B cell (primary cell): ENCODE measurements at regions not wholly inside any gene's neighbourhood (a gene's known extent, or its start where the extent isn't known, plus 50 kb on each side); places are given as distances from the start of the nearest gene placed in this dataset.

Source experiments
- ATAC-seq: fragments of 200-7000 bp; cut with Tn5 transposase; one replicate; pipeline ENCODE4 v1.10.0; 2021; ENCODE audit warnings: low read depth, mild to moderate bottlenecking, moderate number of reproducible peaks, moderate library complexity
- CTCF ChIA-PET: fragments of 350-600 bp; sonication (Branson Sonifier 250); formaldehyde crosslinking; loops from one replicate; lab custom pipeline; 2021; ENCODE audit warnings: antibody characterized with exemption, inconsistent platforms; lab: Charles Lee
- POLR2A ChIA-PET: fragments of 350-600 bp; sonication (Branson Sonifier 250); formaldehyde crosslinking; loops from one replicate; lab custom pipeline; 2021; ENCODE audit warnings: antibody characterized with exemption; lab: Charles Lee
- DNase-seq: peaks from one replicate; pipeline ENCODE4 v3.0.0; 2013
- H2AFZ ChIP-seq: 2 replicates; pipeline ENCODE4 v1.6.1; 2012; ENCODE audit warnings: mild to moderate bottlenecking, low read depth, low read length; ENCODE audit not compliant: insufficient read depth, poor library complexity, severe bottlenecking
- H3K27ac ChIP-seq, 2 donors: 1 replicate in 1 of 2; 2 replicates in 1 of 2; pipeline ENCODE4 v1.5.1; 2012 to 2013; ENCODE audit warnings: low read length in 2 of 2, mild to moderate bottlenecking in 2 of 2, moderate library complexity in 1 of 2
- H3K27me3 ChIP-seq, 4 experiments: fragments of 200-600 bp in 1 of 4; sonication (generic) in 1 of 4; replicated peaks in 1 of 4; 1 replicate in 2 of 4; 2 replicates in 2 of 4; pipeline versions ENCODE4 v1.6.1 to v1.7.0; 2013 to 2016; ENCODE audit warnings: low read length in 3 of 4, mild to moderate bottlenecking in 2 of 4, mixed read lengths in 1 of 4, moderate library complexity in 1 of 4; ENCODE audit not compliant: insufficient read depth in 4 of 4, control insufficient read depth in 3 of 4; ENCODE audit errors: control extremely low read depth in 1 of 4
- H3K36me3 ChIP-seq, 2 experiments: replicated peaks in 1 of 2; 1 replicate in 1 of 2; 2 replicates in 1 of 2; pipeline versions ENCODE4 v1.6.1 to v1.7.1; 2013; ENCODE audit warnings: low read length in 1 of 2; ENCODE audit not compliant: insufficient read depth in 2 of 2, control insufficient read depth in 1 of 2; ENCODE audit errors: control extremely low read depth in 1 of 2, extremely low read depth in 1 of 2
- H3K4me1 ChIP-seq, 2 donors: fragments of 200-600 bp in 1 of 2; sonication (generic) in 1 of 2; 1 replicate in 1 of 2; 2 replicates in 1 of 2; pipeline versions ENCODE4 v1.5.1 to v1.6.1; 2013 to 2017; ENCODE audit warnings: low read length in 2 of 2; ENCODE audit not compliant: control insufficient read depth in 2 of 2, insufficient read depth in 2 of 2
- H3K4me2 ChIP-seq: replicated peaks from 2 replicates; pipeline ENCODE3; 2012; ENCODE audit warnings: mild to moderate bottlenecking, low read depth, low read length; ENCODE audit not compliant: poor library complexity, severe bottlenecking
- H3K4me3 ChIP-seq, 5 experiments: fragments of 200-600 bp in 1 of 5; sonication (generic) in 1 of 5; 1 replicate in 3 of 5; 2 replicates in 2 of 5; pipeline versions ENCODE4 v1.5.1 to v1.7.0; 2011 to 2016; ENCODE audit warnings: low read length in 4 of 5, mild to moderate bottlenecking in 4 of 5, low read depth in 2 of 5, control low read depth in 1 of 5, moderate library complexity in 1 of 5; ENCODE audit not compliant: insufficient read depth in 1 of 5; ENCODE audit errors: control extremely low read depth in 1 of 5, extremely low read depth in 1 of 5
- H3K79me2 ChIP-seq: fragments of 200-600 bp; sonication (generic); one replicate; pipeline ENCODE4 v1.6.0; 2016; ENCODE audit warnings: low read length; ENCODE audit not compliant: control insufficient read depth, insufficient read depth
- H3K9ac ChIP-seq: fragments of 200-600 bp; sonication (generic); 2 replicates; pipeline ENCODE4 v1.6.1; 2017; ENCODE audit warnings: mild to moderate bottlenecking, low read length, moderate library complexity
- H3K9me3 ChIP-seq, 3 donors: one replicate each; pipeline versions ENCODE4 v1.6.1 to v1.7.1; 2013; ENCODE audit warnings: low read length in 2 of 3; ENCODE audit not compliant: control insufficient read depth in 2 of 3, insufficient read depth in 1 of 3; ENCODE audit errors: control extremely low read depth in 1 of 3
- H4K20me1 ChIP-seq: 2 replicates; pipeline ENCODE4 v1.6.0; 2012; ENCODE audit warnings: mild to moderate bottlenecking, low read length; ENCODE audit not compliant: insufficient read depth, control insufficient read depth, poor library complexity, severe bottlenecking
- H3K27ac Mint-ChIP-seq: one replicate; pipeline ENCODE4 v1.8.0; 2021; ENCODE audit warnings: mixed read lengths
- H3K27me3 Mint-ChIP-seq: one replicate; pipeline ENCODE4 v1.8.0; 2021; ENCODE audit warnings: mixed read lengths
- H3K4me1 Mint-ChIP-seq: one replicate; pipeline ENCODE4 v1.8.0; 2021; ENCODE audit warnings: mixed read lengths
- H3K4me3 Mint-ChIP-seq: one replicate; pipeline ENCODE4 v1.8.0; 2021; ENCODE audit warnings: mixed read lengths
- H3K9me3 Mint-ChIP-seq: one replicate; pipeline ENCODE4 v1.8.0; 2022; ENCODE audit warnings: mixed read lengths; ENCODE audit not compliant: insufficient read depth
- EZH2 ChIP-seq: IDR thresholded peaks from 2 replicates; pipeline ENCODE4 v1.6.1; 2012; ENCODE audit warnings: borderline replicate concordance, low read depth, mild to moderate bottlenecking, moderate library complexity, low read length; ENCODE audit not compliant: insufficient read depth, poor library complexity, severe bottlenecking
- WGBS: methylation state at CpG from one replicate; pipeline ENCODE4 v1.1.5; 2013; ENCODE audit warnings: missing lambda C conversion rate; ENCODE audit not compliant: insufficient coverage; 5-methylcytosine and 5-hydroxymethylcytosine counted together
- intact Hi-C: fragments of 100-400 bp; cut with micrococcal nuclease; formaldehyde crosslinking; loops from one replicate; pipeline ENCODE4 v1.10.0; 2022
- TF ChIP-seq, protein P1 (sequence below): fragments of 200-600 bp; IDR thresholded peaks from one replicate; pipeline ENCODE4 v1.8.0; 2022; ENCODE audit warnings: antibody characterized with exemption, mild to moderate bottlenecking

- ChIA-PET CTCF (no interaction called here), POLR2A (no interaction called here)
- intact Hi-C loops = no loop called here
- Histone ChIP-seq H3K9me3 (no peaks in the 10 kb centered on the region), H3K27ac (no peak overlapping the region), H3K4me1 (no peaks in the 10 kb centered on the region), H3K9ac (no peak overlapping the region), H4K20me1 (no peaks in the 10 kb centered on the region), H3K36me3 (no peaks in the 10 kb centered on the region), H3K79me2 (no peaks in the 10 kb centered on the region), H3K27me3 (no peaks in the 10 kb centered on the region), H2AFZ (no peak overlapping the region), H3K4me3 (no peak overlapping the region), H3K4me2 (no peak overlapping the region)
- DNase-seq (no peak), ATAC-seq (no peak)
- TF ChIP-seq, protein P1, sequence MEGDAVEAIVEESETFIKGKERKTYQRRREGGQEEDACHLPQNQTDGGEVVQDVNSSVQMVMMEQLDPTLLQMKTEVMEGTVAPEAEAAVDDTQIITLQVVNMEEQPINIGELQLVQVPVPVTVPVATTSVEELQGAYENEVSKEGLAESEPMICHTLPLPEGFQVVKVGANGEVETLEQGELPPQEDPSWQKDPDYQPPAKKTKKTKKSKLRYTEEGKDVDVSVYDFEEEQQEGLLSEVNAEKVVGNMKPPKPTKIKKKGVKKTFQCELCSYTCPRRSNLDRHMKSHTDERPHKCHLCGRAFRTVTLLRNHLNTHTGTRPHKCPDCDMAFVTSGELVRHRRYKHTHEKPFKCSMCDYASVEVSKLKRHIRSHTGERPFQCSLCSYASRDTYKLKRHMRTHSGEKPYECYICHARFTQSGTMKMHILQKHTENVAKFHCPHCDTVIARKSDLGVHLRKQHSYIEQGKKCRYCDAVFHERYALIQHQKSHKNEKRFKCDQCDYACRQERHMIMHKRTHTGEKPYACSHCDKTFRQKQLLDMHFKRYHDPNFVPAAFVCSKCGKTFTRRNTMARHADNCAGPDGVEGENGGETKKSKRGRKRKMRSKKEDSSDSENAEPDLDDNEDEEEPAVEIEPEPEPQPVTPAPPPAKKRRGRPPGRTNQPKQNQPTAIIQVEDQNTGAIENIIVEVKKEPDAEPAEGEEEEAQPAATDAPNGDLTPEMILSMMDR = no peak
- no peak for TF ChIP-seq EZH2
- Mint-ChIP-seq H3K4me3 (no peak overlapping the region), H3K9me3 (no peaks in the 10 kb centered on the region), H3K27me3 (no peaks in the 10 kb centered on the region), H3K4me1 (no peaks in the 10 kb centered on the region), H3K27ac (no peak overlapping the region)
- WGBS = no CpG with 5 or more reads among the region's 3 CpGs
These were observed 568.8 kb upstream of the C16orf82 start for GRCh38 chr16:26497896-26498295.

DNA sequence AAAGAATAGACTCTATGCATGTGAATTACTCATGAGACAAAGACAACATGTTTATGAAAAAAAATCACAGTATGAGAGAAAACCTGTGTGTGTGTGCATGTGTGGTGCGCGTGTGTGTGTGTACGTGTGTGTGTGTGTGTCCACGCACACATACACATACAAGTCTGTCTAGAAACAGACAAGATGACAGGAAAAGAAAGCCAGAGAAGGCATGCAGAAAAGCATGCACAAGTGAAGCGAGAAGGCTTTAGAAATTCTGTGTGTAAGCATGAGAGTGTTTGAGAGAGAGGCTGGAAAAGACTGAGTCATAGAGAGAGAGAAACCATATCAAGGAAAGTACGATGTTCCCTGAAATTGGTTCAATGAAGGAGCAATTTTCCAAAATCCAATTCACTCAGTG is 566.4 kb upstream of the C16orf82 start:
- Histone ChIP-seq H3K4me3 (no peak overlapping the region), H3K36me3 (no peaks in the 10 kb centered on the region), H4K20me1 (no peaks in the 10 kb centered on the region), H3K27me3 (no peaks in the 10 kb centered on the region), H2AFZ (no peak overlapping the region), H3K27ac (no peak overlapping the region), H3K79me2 (no peaks in the 10 kb centered on the region), H3K4me1 (no peaks in the 10 kb centered on the region), H3K4me2 (no peak overlapping the region), H3K9ac (no peak overlapping the region), H3K9me3 (no peaks in the 10 kb centered on the region)
- Mint-ChIP-seq H3K4me3 (no peak overlapping the region), H3K27me3 (no peaks in the 10 kb centered on the region), H3K9me3 (no peaks in the 10 kb centered on the region), H3K27ac (no peak overlapping the region), H3K4me1 (no peaks in the 10 kb centered on the region)
- POLR2A ChIA-PET = no interaction called here
- no peak for DNase-seq
- intact Hi-C loops = no loop called here
- CTCF ChIA-PET = no interaction called here
- WGBS = no CpG with 5 or more reads among the region's 6 CpGs
- TF ChIP-seq, protein P1 = no peak
- TF ChIP-seq EZH2 = no peak
- ATAC-seq = no peak
